ENCODE measurements at regions not wholly inside any gene's neighbourhood (a gene's known extent, or its start where the extent isn't known, plus 50 kb on each side); places are given as distances from the start of the nearest gene placed in this dataset.

DNA sequence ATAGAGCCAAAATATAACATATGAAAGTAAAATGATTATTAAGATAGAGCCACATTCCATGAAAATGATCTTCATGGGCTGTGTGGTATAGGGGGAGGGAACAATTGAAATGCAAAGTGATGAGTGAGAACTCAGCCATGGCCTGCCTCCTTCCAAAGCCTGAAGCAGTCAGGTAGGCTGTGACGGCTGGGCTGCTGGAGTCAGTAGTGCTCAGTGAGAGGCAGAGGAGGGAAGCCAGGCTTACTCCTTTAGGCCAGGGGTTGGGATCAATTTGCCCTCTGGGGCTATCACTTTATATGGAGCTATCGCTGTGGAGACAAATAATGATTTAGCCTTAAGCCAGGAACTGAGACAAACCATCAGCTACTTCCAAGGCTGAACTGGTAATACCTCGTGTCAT lies 654.9 kb downstream of the FGF9 start:
- H3K4me3 ChIP-seq (ENCODE audit: low read length in 2 of 2), result no peak overlapping the region
- H3K27ac ChIP-seq (ENCODE audit: low read depth in 1 of 2, low read length in 1 of 2), result no peak overlapping the region
- H3K9me3 ChIP-seq (ENCODE audit: control insufficient read depth in 2 of 2, insufficient read depth in 1 of 2, low read length in 1 of 2), result no peaks in the 10 kb centered on the region
- WGBS, result 86% methylated on average over 3 of the region's 3 CpGs
- no peaks in the 10 kb centered on the region for H3K36me3 ChIP-seq (ENCODE audit: control insufficient read depth in 2 of 2, insufficient read depth in 2 of 2, low read length in 1 of 2)
- H3K4me1 ChIP-seq (ENCODE audit: control insufficient read depth in 2 of 2, insufficient read depth in 2 of 2, low read length in 2 of 2), result no peaks in the 10 kb centered on the region
- H3K27me3 ChIP-seq (ENCODE audit: control insufficient read depth in 2 of 2, insufficient read depth in 1 of 2, low read length in 1 of 2), result no peaks in the 10 kb centered on the region
- no peak for DNase-seq (ENCODE audit: low read depth in 6 of 9, low spot score in 9 of 9)

DNA sequence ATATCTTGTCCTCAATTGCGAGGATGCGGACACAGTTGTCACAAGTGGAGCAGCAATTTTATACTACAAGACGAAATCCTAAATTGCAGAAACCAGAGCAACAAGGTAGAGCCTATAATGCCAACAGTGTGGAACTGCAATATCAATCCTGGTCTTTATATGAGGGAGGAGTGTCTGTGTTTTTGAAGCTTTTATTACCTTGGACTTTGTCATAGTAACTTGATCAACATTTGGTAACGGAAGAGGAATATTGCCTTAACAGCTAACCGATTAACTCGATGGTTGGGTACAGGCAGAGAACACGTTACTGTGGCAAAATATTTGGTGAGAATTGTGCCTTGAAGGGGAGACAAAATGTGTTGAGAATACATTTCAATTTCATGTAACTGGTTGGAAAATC lies 661.5 kb downstream of the FGF9 start:
- no peaks in the 10 kb centered on the region for H3K9me3 ChIP-seq (ENCODE audit: control insufficient read depth in 2 of 2, insufficient read depth in 1 of 2, low read length in 1 of 2)
- no peaks in the 10 kb centered on the region for H3K4me1 ChIP-seq (ENCODE audit: control insufficient read depth in 2 of 2, insufficient read depth in 2 of 2, low read length in 2 of 2)
- 95% methylated on average over 7 of the region's 7 CpGs for whole genome bisulfite sequencing
- H3K36me3 ChIP-seq (ENCODE audit: control insufficient read depth in 2 of 2, insufficient read depth in 2 of 2, low read length in 1 of 2), result no peaks in the 10 kb centered on the region
- no peak for DNase-seq (ENCODE audit: low read depth in 6 of 9, low spot score in 9 of 9)
- no peak overlapping the region for H3K4me3 ChIP-seq (ENCODE audit: low read length in 2 of 2)
- H3K27me3 ChIP-seq (ENCODE audit: control insufficient read depth in 2 of 2, insufficient read depth in 1 of 2, low read length in 1 of 2), result no peaks in the 10 kb centered on the region
- no peak overlapping the region for H3K27ac ChIP-seq (ENCODE audit: low read depth in 1 of 2, low read length in 1 of 2)

DNA sequence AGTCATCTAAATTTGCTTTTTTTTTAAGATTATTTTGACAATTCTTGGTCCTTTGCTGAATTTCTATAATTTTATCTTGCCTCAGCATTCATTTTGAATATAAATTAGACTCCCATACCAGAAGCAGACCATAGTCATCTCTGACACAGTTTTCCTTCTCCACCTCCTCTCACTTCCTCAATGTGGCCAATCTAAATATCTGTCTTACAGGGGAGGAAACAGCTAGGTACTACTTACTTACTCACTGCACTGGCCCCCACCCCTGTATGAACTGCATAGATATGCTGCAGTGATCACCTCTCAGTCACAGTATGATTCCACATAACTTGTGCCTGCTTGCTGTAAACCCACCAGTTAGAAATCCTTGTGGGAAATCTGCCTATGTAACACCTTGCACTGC lies 665.6 kb downstream of the FGF9 start:
- Histone ChIP-seq H3K27ac (ENCODE audit: low read depth in 1 of 2, low read length in 1 of 2) (no peak overlapping the region), H3K4me3 (ENCODE audit: low read length in 2 of 2) (no peak overlapping the region), H3K36me3 (ENCODE audit: control insufficient read depth in 2 of 2, insufficient read depth in 2 of 2, low read length in 1 of 2) (no peaks in the 10 kb centered on the region), H3K4me1 (ENCODE audit: control insufficient read depth in 2 of 2, insufficient read depth in 2 of 2, low read length in 2 of 2) (no peaks in the 10 kb centered on the region), H3K27me3 (ENCODE audit: control insufficient read depth in 2 of 2, insufficient read depth in 1 of 2, low read length in 1 of 2) (no peaks in the 10 kb centered on the region), H3K9me3 (ENCODE audit: control insufficient read depth in 2 of 2, insufficient read depth in 1 of 2, low read length in 1 of 2) (peaks cover 0 to 8% of the 10 kb centered on the region in 2 donors)
- DNase-seq (ENCODE audit: low read depth in 6 of 9, low spot score in 9 of 9), result no peak

DNA sequence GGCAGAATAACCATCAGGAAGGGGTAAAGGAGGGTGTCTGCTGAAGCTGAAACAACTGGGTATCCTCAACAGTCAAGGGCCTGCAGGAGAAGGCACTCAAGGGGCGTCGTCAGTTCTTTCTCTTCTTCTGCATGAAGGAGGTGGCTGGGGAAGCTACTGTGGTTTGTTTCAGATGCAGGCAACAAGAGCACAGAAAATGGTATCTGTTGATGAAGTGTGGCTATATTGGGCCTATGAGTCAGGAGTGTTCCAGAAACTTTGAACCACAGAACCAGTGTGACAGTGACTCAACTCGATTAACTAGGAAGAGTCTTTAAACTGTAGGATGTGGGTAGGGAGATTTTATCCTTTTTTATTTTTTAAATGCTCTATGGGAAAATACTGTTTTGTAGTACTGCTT lies 686.3 kb downstream of the FGF9 start:
- H3K36me3 ChIP-seq (ENCODE audit: control insufficient read depth in 2 of 2, insufficient read depth in 2 of 2, low read length in 1 of 2), result no peaks in the 10 kb centered on the region
- H3K4me3 ChIP-seq (ENCODE audit: low read length in 2 of 2), result no peak overlapping the region
- no peaks in the 10 kb centered on the region for H3K9me3 ChIP-seq (ENCODE audit: control insufficient read depth in 2 of 2, insufficient read depth in 1 of 2, low read length in 1 of 2)
- WGBS, result 91% methylated on average over 3 of the region's 3 CpGs
- H3K27ac ChIP-seq (ENCODE audit: low read depth in 1 of 2, low read length in 1 of 2), result no peak overlapping the region
- H3K27me3 ChIP-seq (ENCODE audit: control insufficient read depth in 2 of 2, insufficient read depth in 1 of 2, low read length in 1 of 2), result no peaks in the 10 kb centered on the region
- H3K4me1 ChIP-seq (ENCODE audit: control insufficient read depth in 2 of 2, insufficient read depth in 2 of 2, low read length in 2 of 2), result no peaks in the 10 kb centered on the region
- DNase-seq (ENCODE audit: low read depth in 6 of 9, low spot score in 9 of 9), result no peak

DNA sequence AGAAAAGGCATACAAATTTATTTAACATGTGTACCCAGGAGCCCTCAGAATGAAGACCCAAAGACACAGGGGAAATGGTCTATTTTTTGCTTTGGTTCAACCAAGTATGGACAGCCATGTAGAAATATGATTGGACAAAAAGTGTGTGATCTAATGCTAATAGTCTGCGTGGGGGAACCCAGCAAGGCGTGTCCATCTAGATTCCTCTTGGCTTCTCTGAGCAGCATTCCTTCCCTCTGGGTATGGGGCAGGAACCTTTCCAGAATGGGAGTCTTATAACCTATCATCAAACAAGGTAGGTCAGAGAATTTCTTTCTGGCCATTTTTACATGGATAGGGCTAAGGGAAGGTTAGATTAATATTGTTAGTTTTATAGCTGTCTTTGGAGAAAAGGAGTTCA lies 698.2 kb downstream of the FGF9 start:
- Histone ChIP-seq H3K9me3 (ENCODE audit: control insufficient read depth in 2 of 2, insufficient read depth in 1 of 2, low read length in 1 of 2) (peaks cover 0 to 5% of the 10 kb centered on the region in 2 donors), H3K4me3 (ENCODE audit: low read length in 2 of 2) (no peak overlapping the region), H3K4me1 (ENCODE audit: control insufficient read depth in 2 of 2, insufficient read depth in 2 of 2, low read length in 2 of 2) (no peaks in the 10 kb centered on the region), H3K27me3 (ENCODE audit: control insufficient read depth in 2 of 2, insufficient read depth in 1 of 2, low read length in 1 of 2) (no peaks in the 10 kb centered on the region), H3K27ac (ENCODE audit: low read depth in 1 of 2, low read length in 1 of 2) (no peak overlapping the region), H3K36me3 (ENCODE audit: control insufficient read depth in 2 of 2, insufficient read depth in 2 of 2, low read length in 1 of 2) (no peaks in the 10 kb centered on the region)
- no peak for DNase-seq (ENCODE audit: low read depth in 6 of 9, low spot score in 9 of 9)
- 94% methylated on average over 2 of the region's 2 CpGs for WGBS

DNA sequence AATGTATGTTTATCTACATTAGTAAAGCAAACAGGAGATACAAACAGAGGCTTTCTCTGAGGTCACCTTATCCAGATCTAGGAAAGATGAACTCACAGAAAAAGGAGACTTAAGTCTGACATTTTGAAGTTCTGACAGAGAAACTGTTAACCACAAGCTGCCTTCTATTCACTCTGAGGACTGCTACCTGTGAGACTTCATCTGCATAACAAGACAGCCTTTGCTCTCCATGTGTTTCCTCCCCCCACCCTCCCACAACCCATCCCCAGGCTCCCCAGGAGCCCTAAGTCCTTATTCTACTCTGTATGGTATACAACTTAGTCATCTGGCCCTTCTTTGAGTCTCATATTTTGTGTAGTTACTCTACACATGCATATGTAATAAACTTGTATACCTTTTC lies 699.0 kb downstream of the FGF9 start:
- Histone ChIP-seq H3K4me3 (ENCODE audit: low read length in 2 of 2) (no peak overlapping the region), H3K4me1 (ENCODE audit: control insufficient read depth in 2 of 2, insufficient read depth in 2 of 2, low read length in 2 of 2) (no peaks in the 10 kb centered on the region), H3K36me3 (ENCODE audit: control insufficient read depth in 2 of 2, insufficient read depth in 2 of 2, low read length in 1 of 2) (no peaks in the 10 kb centered on the region), H3K9me3 (ENCODE audit: control insufficient read depth in 2 of 2, insufficient read depth in 1 of 2, low read length in 1 of 2) (peaks cover 0 to 5% of the 10 kb centered on the region in 2 donors), H3K27me3 (ENCODE audit: control insufficient read depth in 2 of 2, insufficient read depth in 1 of 2, low read length in 1 of 2) (no peaks in the 10 kb centered on the region), H3K27ac (ENCODE audit: low read depth in 1 of 2, low read length in 1 of 2) (no peak overlapping the region)
- no peak for DNase-seq (ENCODE audit: low read depth in 6 of 9, low spot score in 9 of 9)

DNA sequence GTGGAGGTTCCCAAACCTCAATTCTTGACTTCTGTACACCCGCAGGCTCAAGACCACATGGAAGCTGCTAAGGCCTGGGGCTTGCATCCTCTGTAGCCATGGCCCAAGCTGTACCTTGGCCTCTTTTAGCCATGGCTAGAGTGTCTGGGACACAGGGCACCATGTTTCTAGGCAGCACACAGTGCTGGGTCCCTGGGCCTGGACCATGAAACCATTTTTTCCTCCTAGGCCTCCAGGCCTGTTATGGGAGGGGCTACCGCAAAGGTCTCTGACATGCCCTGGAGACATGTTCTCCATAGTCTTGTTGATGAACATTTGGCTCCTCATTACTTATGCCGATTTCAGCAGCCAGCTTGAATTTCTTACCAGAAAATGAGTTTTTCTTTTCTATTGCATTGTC lies 701.4 kb downstream of the FGF9 start:
- no peak overlapping the region for H3K27ac ChIP-seq (ENCODE audit: low read depth in 1 of 2, low read length in 1 of 2)
- no peaks in the 10 kb centered on the region for H3K27me3 ChIP-seq (ENCODE audit: control insufficient read depth in 2 of 2, insufficient read depth in 1 of 2, low read length in 1 of 2)
- no peaks in the 10 kb centered on the region for H3K36me3 ChIP-seq (ENCODE audit: control insufficient read depth in 2 of 2, insufficient read depth in 2 of 2, low read length in 1 of 2)
- peaks cover 0 to 5% of the 10 kb centered on the region in 2 donors for H3K9me3 ChIP-seq (ENCODE audit: control insufficient read depth in 2 of 2, insufficient read depth in 1 of 2, low read length in 1 of 2)
- H3K4me3 ChIP-seq (ENCODE audit: low read length in 2 of 2), result no peak overlapping the region
- no peaks in the 10 kb centered on the region for H3K4me1 ChIP-seq (ENCODE audit: control insufficient read depth in 2 of 2, insufficient read depth in 2 of 2, low read length in 2 of 2)
- 96% methylated on average over 3 of the region's 3 CpGs for WGBS
- DNase-seq (ENCODE audit: low read depth in 6 of 9, low spot score in 9 of 9), result no peak

DNA sequence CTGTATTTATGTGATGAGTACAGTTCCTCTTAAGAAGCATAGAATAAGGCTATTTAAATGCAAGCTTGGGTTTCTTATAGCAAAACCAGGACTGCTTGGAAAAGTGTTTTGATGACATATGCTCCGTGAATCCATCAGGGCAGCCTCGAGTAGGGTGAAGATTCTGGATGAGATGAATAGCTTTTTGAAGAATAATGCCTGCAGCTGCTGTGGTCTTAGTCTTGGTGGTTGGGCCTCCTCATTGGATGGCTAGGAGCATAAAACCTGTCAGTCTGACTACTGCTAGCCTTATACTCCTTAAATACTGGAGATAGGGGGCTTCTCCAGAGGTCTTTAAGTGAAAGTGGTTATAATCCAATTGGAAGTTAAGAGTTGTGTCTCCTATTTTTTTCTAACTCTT lies 704.3 kb downstream of the FGF9 start:
- Histone ChIP-seq H3K36me3 (ENCODE audit: control insufficient read depth in 2 of 2, insufficient read depth in 2 of 2, low read length in 1 of 2) (no peaks in the 10 kb centered on the region), H3K4me1 (ENCODE audit: control insufficient read depth in 2 of 2, insufficient read depth in 2 of 2, low read length in 2 of 2) (no peaks in the 10 kb centered on the region), H3K27me3 (ENCODE audit: control insufficient read depth in 2 of 2, insufficient read depth in 1 of 2, low read length in 1 of 2) (no peaks in the 10 kb centered on the region), H3K9me3 (ENCODE audit: control insufficient read depth in 2 of 2, insufficient read depth in 1 of 2, low read length in 1 of 2) (peaks cover 1 to 5% of the 10 kb centered on the region in 2 donors), H3K4me3 (ENCODE audit: low read length in 2 of 2) (no peak overlapping the region), H3K27ac (ENCODE audit: low read depth in 1 of 2, low read length in 1 of 2) (no peak overlapping the region)
- WGBS, result 92% methylated on average over 2 of the region's 2 CpGs
- DNase-seq (ENCODE audit: low read depth in 6 of 9, low spot score in 9 of 9), result no peak

DNA sequence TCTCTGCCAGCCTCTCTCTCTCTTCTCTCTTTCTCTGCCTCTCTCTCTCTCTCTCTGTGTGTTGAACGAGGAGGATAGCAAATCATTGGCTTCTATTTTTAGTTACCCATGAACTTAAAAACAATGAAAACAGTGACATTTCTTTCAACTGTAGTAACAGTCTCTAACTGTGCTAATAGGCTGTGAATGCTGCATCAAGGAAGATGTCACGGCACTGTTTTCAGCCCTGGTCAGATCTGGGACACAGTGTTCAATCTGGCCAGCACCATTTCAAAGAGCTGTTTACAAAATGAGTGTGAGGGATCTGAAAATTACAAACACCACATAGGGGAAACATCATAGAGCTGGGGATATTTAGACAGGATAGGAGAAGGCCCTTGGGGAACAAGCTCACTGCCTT lies 717.0 kb downstream of the FGF9 start:
- H3K4me1 ChIP-seq (ENCODE audit: control insufficient read depth in 2 of 2, insufficient read depth in 2 of 2, low read length in 2 of 2), result no peaks in the 10 kb centered on the region
- H3K36me3 ChIP-seq (ENCODE audit: control insufficient read depth in 2 of 2, insufficient read depth in 2 of 2, low read length in 1 of 2), result no peaks in the 10 kb centered on the region
- H3K27me3 ChIP-seq (ENCODE audit: control insufficient read depth in 2 of 2, insufficient read depth in 1 of 2, low read length in 1 of 2), result no peaks in the 10 kb centered on the region
- H3K4me3 ChIP-seq (ENCODE audit: low read length in 2 of 2), result no peak overlapping the region
- no peak overlapping the region for H3K27ac ChIP-seq (ENCODE audit: low read depth in 1 of 2, low read length in 1 of 2)
- no peak for DNase-seq (ENCODE audit: low read depth in 6 of 9, low spot score in 9 of 9)
- H3K9me3 ChIP-seq (ENCODE audit: control insufficient read depth in 2 of 2, insufficient read depth in 1 of 2, low read length in 1 of 2), result no peaks in the 10 kb centered on the region
- 69% methylated on average over 2 of the region's 2 CpGs for WGBS

DNA sequence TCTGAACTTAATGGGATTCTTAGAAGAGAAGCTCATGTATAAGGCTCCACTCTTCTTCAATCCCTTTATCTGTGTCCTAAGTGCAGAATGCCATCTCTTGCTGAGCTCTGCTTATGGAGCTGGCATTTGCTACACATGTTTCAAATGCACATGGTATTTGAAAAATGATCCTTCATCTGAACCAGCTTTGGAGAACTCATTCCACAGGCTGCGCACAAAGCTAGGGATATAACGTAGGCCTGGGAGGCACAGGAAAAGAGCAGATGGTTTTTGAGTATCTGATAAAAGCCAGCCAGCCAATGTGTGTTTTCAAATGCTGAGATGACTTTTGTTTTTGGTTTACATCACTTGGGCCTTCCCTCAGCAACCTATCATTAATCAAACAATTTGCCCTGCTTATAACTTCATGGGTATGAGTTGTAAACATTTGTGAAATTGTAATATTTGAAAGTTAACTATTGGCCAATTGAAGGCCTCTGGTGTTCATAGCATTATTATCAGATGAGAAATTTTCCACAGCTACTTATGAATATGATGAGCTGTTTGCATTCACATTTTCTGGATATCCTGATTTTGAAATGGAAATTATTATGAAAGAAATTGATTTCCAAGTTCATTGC lies 729.0 kb downstream of the FGF9 start:
- Histone ChIP-seq H3K27ac (ENCODE audit: low read depth in 1 of 2, low read length in 1 of 2) (no peak overlapping the region), H3K27me3 (ENCODE audit: control insufficient read depth in 2 of 2, insufficient read depth in 1 of 2, low read length in 1 of 2) (no peaks in the 10 kb centered on the region), H3K4me3 (ENCODE audit: low read length in 2 of 2) (no peak overlapping the region), H3K9me3 (ENCODE audit: control insufficient read depth in 2 of 2, insufficient read depth in 1 of 2, low read length in 1 of 2) (peaks cover 0 to 3% of the 10 kb centered on the region in 2 donors), H3K4me1 (ENCODE audit: control insufficient read depth in 2 of 2, insufficient read depth in 2 of 2, low read length in 2 of 2) (no peaks in the 10 kb centered on the region), H3K36me3 (ENCODE audit: control insufficient read depth in 2 of 2, insufficient read depth in 2 of 2, low read length in 1 of 2) (no peaks in the 10 kb centered on the region)
- WGBS, result 92% methylated on average over 2 of the region's 2 CpGs
- no peak for DNase-seq (ENCODE audit: low read depth in 6 of 9, low spot score in 9 of 9)
